HK-2 (cell line): ENCODE measurements at regions not wholly inside any gene's neighbourhood (a gene's known extent, or its start where the extent isn't known, plus 50 kb on each side); places are given as distances from the start of the nearest gene placed in this dataset.
"Not testable (repeated sequence)": the region's sequence is repeated elsewhere in the genome, so short reads cannot be mapped to it uniquely, and the experiment has no call there.

Experiments used
- DNase-seq: peaks from one replicate; pipeline ENCODE4 v3.0.0-alpha.2; 2018; ENCODE audit not compliant: unreplicated experiment

- peak; percentile 6 for DNase-seq
Observed at GRCh38 chr9:135379540-135380267, 99.9 kb upstream of the PPP1R26 start.

GRCh38 chr9:135380311-135380960 lies 99.1 kb upstream of the PPP1R26 start:
- DNase-seq, result no peak

GRCh38 chr9:135381762-135382310 lies 97.7 kb upstream of the PPP1R26 start:
- DNase-seq, result no peak

GRCh38 chr9:135384226-135384625 lies 95.4 kb upstream of the PPP1R26 start:
- DNase-seq, result no peak

- DNase-seq, result not testable (repeated sequence)
Observed at GRCh38 chr9:135384815-135385405, 94.7 kb upstream of the PPP1R26 start.

GRCh38 chr9:135385793-135386192 lies 93.8 kb upstream of the PPP1R26 start:
- no peak for DNase-seq

- DNase-seq, result no peak
Observed at GRCh38 chr9:135387976-135388375, 91.6 kb upstream of the PPP1R26 start.

GRCh38 chr9:135388530-135388929 lies 91.1 kb upstream of the PPP1R26 start:
- DNase-seq, result no peak

- no peak for DNase-seq
Observed at GRCh38 chr9:135391759-135392158, 87.8 kb upstream of the PPP1R26 start.

GRCh38 chr9:135392511-135392910 lies 87.1 kb upstream of the PPP1R26 start:
- DNase-seq, result no peak

- DNase-seq, result no peak
Observed at GRCh38 chr9:135394131-135394530, 85.5 kb upstream of the PPP1R26 start.

GRCh38 chr9:135394699-135395645 lies 84.6 kb upstream of the PPP1R26 start:
- DNase-seq, result no peak

GRCh38 chr9:135397142-135397541 lies 82.4 kb upstream of the PPP1R26 start:
- DNase-seq, result no peak

- DNase-seq, result no peak
Observed at GRCh38 chr9:135399000-135399649, 80.5 kb upstream of the PPP1R26 start.

GRCh38 chr9:135400496-135400895 lies 79.1 kb upstream of the PPP1R26 start:
- no peak for DNase-seq

GRCh38 chr9:135401218-135401617 lies 78.4 kb upstream of the PPP1R26 start:
- no peak for DNase-seq

GRCh38 chr9:135402048-135402738 lies 77.4 kb upstream of the PPP1R26 start:
- no peak for DNase-seq

- no peak for DNase-seq
Observed at GRCh38 chr9:135402739-135403695, 76.6 kb upstream of the PPP1R26 start.

- no peak for DNase-seq
Observed at GRCh38 chr9:135403733-135404450, 75.7 kb upstream of the PPP1R26 start.
